Right ventricle myocardium superior (tissue), 1 donor: ENCODE measurements at regions not wholly inside any gene's neighbourhood (a gene's known extent, or its start where the extent isn't known, plus 50 kb on each side); places are given as distances from the start of the nearest gene placed in this dataset.

Experiments
- ATAC-seq: fragments of 200-7000 bp; cut with Tn5 transposase; one replicate; pipeline ENCODE4 v1.9.1; 2020; ENCODE audit warnings: mild to moderate bottlenecking; ENCODE audit not compliant: poor library complexity
- DNase-seq: peaks from one replicate; pipeline ENCODE4 v3.0.0-alpha.2; 2020
- intact Hi-C: fragments of 100-400 bp; cut with DNase I; formaldehyde crosslinking; loops from one replicate; pipeline ENCODE4 v1.11.2; 2022
- donor health status: DM: no; HTN: yes; CAD: no; lungs with severe emphysema.

- DNase-seq, result no peak
- intact Hi-C loops, result no loop called here
- peak; percentile 29 for ATAC-seq
These were observed 53.5 kb upstream of the TBC1D9 start for GRCh38 chr4:140809676-140810075.

DNA sequence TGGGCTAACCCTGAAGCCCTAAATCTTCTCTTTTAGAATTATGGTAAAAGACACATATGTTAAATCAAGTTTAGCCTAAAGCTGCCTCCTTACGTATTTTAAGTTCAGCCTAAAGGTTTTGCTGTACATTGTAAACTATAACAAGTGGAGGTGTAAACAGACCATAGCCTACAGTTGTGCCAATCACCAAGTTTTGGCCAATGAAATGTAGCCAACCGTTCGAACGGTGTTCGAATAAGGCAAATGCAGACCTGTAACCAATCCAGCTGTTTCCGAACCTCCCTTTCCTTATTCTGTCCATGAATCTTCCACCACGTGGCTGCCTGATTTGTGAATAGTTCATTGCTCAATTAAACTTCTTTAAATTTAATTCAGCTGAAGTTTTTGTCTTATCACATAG is 52.1 kb upstream of the TBC1D9 start:
- ATAC-seq, result no peak
- intact Hi-C loops, result no loop called here

GRCh38 chr4:140807491-140808252 is 51.5 kb upstream of the TBC1D9 start:
- ATAC-seq (peak; percentile 60), DNase-seq (no peak)
- intact Hi-C loops, result no loop called here

More for the DNA sequence above, 52.1 kb upstream of the TBC1D9 start:
- DNase-seq, result no peak

DNA sequence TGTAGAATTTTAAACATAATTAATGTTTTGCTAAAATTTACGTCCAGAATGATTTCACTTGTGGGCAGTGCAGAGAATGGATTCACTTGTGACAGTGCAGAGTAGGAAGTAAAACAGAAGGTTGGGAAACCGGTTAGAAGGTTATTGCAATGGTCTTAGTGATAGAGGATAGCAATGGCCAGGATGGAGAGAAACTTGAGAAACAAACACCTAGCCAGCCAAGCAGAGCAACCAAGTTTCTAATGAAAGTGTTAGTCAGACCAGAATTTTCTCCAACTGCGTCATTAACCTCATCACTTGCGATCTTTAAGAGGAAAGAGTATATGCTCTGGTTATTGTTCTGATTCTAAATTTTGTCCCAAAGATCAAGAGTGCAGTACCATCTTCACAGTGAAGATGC is 50.0 kb upstream of the TBC1D9 start:
- DNase-seq (no peak), ATAC-seq (no peak)
- intact Hi-C loops, result no loop called here
